GM19239 (cell line): ENCODE measurements at regions not wholly inside any gene's neighbourhood (a gene's known extent, or its start where the extent isn't known, plus 50 kb on each side); places are given as distances from the start of the nearest gene placed in this dataset.

Source experiments
- DNase-seq: peaks from one replicate; pipeline ENCODE4 v3.0.0; 2011; ENCODE audit warnings: low spot score; ENCODE audit not compliant: insufficient read length
- FAIRE-seq: peaks from 2 replicates; lab custom pipeline; 2011; peaks lifted over from hg19 to GRCh38; lab: Jason Lieb, UNC

GRCh38 chr2:45093663-45094062, 84.4 kb upstream of the SIX2 start:
- no peak for FAIRE-seq
- no peak for DNase-seq

- DNase-seq (no peak), FAIRE-seq (no peak)
Observed at GRCh38 chr2:45093181-45093580, 83.9 kb upstream of the SIX2 start.

GRCh38 chr2:45089554-45090261, 80.5 kb upstream of the SIX2 start:
- DNase-seq (no peak), FAIRE-seq (no peak)

- FAIRE-seq (no peak), DNase-seq (no peak)
Observed at GRCh38 chr2:45085487-45085886, 76.2 kb upstream of the SIX2 start.

GRCh38 chr2:45084361-45085020, 75.2 kb upstream of the SIX2 start:
- FAIRE-seq (no peak), DNase-seq (no peak)

GRCh38 chr2:45083175-45083574, 73.9 kb upstream of the SIX2 start:
- no peak for FAIRE-seq
- no peak for DNase-seq

- FAIRE-seq, result no peak
Observed at GRCh38 chr2:45074713-45075112, 65.5 kb upstream of the SIX2 start.

GRCh38 chr2:45072862-45073237, 63.6 kb upstream of the SIX2 start:
- FAIRE-seq (no peak), DNase-seq (no peak)

More at GRCh38 chr2:45074713-45075112, 65.5 kb upstream of the SIX2 start:
- DNase-seq, result no peak

GRCh38 chr2:45072064-45072861, 63.0 kb upstream of the SIX2 start:
- no peak for FAIRE-seq
- no peak for DNase-seq

GRCh38 chr2:45070113-45070652, 60.9 kb upstream of the SIX2 start:
- DNase-seq (no peak), FAIRE-seq (no peak)

- DNase-seq, result no peak
- no peak for FAIRE-seq
Observed at GRCh38 chr2:45069684-45070083, 60.4 kb upstream of the SIX2 start.

GRCh38 chr2:45068571-45069140, 59.4 kb upstream of the SIX2 start:
- no peak for DNase-seq
- no peak for FAIRE-seq

GRCh38 chr2:45067859-45068570, 58.8 kb upstream of the SIX2 start:
- DNase-seq (no peak), FAIRE-seq (no peak)
